Tibial nerve (tissue), 3 donors: ENCODE measurements at regions not wholly inside any gene's neighbourhood (a gene's known extent, or its start where the extent isn't known, plus 50 kb on each side); places are given as distances from the start of the nearest gene placed in this dataset.

Experiments used
- CTCF ChIP-seq, 5 experiments: fragments of 200-600 bp in 3 of 5; fragments of 450-650 bp in 2 of 5; sonication (generic) in 3 of 5; IDR thresholded peaks; one replicate each; pipeline ENCODE4 v1.5.1; 2016 to 2019; ENCODE audit warnings: antibody characterized with exemption in 5 of 5, mild to moderate bottlenecking in 3 of 5, moderate library complexity in 2 of 5
- POLR2A ChIP-seq, 2 donors: fragments of 450-650 bp; IDR thresholded peaks; one replicate each; pipeline ENCODE4 v1.6.1; 2017; ENCODE audit warnings: antibody characterized with exemption in 2 of 2, mild to moderate bottlenecking in 2 of 2, moderate library complexity in 2 of 2

GRCh38 chr2:15041429-15041837, 408.9 kb downstream of the LRATD1 start:
- TF ChIP-seq CTCF (IDR thresholded peaks at IDR 0.05), result no peak
- TF ChIP-seq POLR2A (IDR thresholded peaks at IDR 0.05), result no peak
